SK-N-SH treated with all-trans-retinoic acid at 6 μM for 48 hours (cell line): ENCODE measurements at regions not wholly inside any gene's neighbourhood (a gene's known extent, or its start where the extent isn't known, plus 50 kb on each side); places are given as distances from the start of the nearest gene placed in this dataset.

Experiments
- ATAC-seq: fragments of 200-7000 bp; cut with Tn5 transposase; 3 replicates; pipeline ENCODE4 v1.9.1; 2020; ENCODE audit warnings: mild to moderate bottlenecking, moderate library complexity
- ARNTL ChIP-seq: fragments of 450-650 bp; formaldehyde crosslinking; IDR thresholded peaks from 2 replicates; pipeline ENCODE4 v1.5.0; 2020; ENCODE audit warnings: low read depth, mild to moderate bottlenecking, moderate library complexity, borderline replicate concordance
- BACH2 ChIP-seq: fragments of 250-450 bp; sonication (Bioruptor Pico); IDR thresholded peaks from 2 replicates; pipeline ENCODE4 v1.9.0; 2021; ENCODE audit warnings: mild to moderate bottlenecking, borderline replicate concordance
- CSDC2 ChIP-seq: fragments of 250-450 bp; sonication (Bioruptor Pico); IDR thresholded peaks from 2 replicates; pipeline ENCODE4 v1.5.0; 2020; ENCODE audit warnings: mild to moderate bottlenecking, moderate library complexity
- ESRRG ChIP-seq: fragments of 250-450 bp; sonication (Bioruptor Pico); IDR thresholded peaks from 2 replicates; pipeline ENCODE4 v1.6.1; 2021; ENCODE audit warnings: mild to moderate bottlenecking
- GLIS3 ChIP-seq: fragments of 250-450 bp; sonication (Bioruptor Pico); IDR thresholded peaks from 2 replicates; pipeline ENCODE4 v1.5.0; 2020; ENCODE audit warnings: mild to moderate bottlenecking, moderate library complexity
- ISL1 ChIP-seq: fragments of 250-450 bp; sonication (Bioruptor Pico); IDR thresholded peaks from 2 replicates; pipeline ENCODE4 v2.1.2; 2022; ENCODE audit warnings: mild to moderate bottlenecking, moderate library complexity
- OSR1 ChIP-seq: fragments of 250-450 bp; sonication (Bioruptor Pico); IDR thresholded peaks from 2 replicates; pipeline ENCODE4 v1.8.0; 2022; ENCODE audit warnings: moderate library complexity, mild to moderate bottlenecking, inconsistent platforms
- RARB ChIP-seq: fragments of 250-450 bp; sonication (Bioruptor Pico); IDR thresholded peaks from 2 replicates; pipeline ENCODE4 v1.8.0; 2021; ENCODE audit warnings: mild to moderate bottlenecking, moderate library complexity
- ZC3H10 ChIP-seq: fragments of 250-450 bp; sonication (Bioruptor Pico); IDR thresholded peaks from 2 replicates; pipeline ENCODE4 v1.5.1; 2021; ENCODE audit warnings: mild to moderate bottlenecking, moderate library complexity
- ZFP3 ChIP-seq: fragments of 250-450 bp; sonication (Bioruptor Pico); IDR thresholded peaks from 2 replicates; pipeline ENCODE4 v1.5.0; 2020; ENCODE audit warnings: mild to moderate bottlenecking, moderate library complexity
- ZFP30 ChIP-seq: fragments of 450-650 bp; formaldehyde crosslinking; IDR thresholded peaks from 2 replicates; pipeline ENCODE4 v1.5.0; 2022; ENCODE audit warnings: mild to moderate bottlenecking, moderate library complexity
- ZNF565 ChIP-seq: fragments of 450-650 bp; formaldehyde crosslinking; conservative IDR thresholded peaks from 2 replicates; pipeline ENCODE4 v1.5.0; 2020; ENCODE audit warnings: low read depth, mild to moderate bottlenecking, moderate library complexity
- ZNF70 ChIP-seq: fragments of 450-650 bp; formaldehyde crosslinking; IDR thresholded peaks from 2 replicates; pipeline ENCODE4 v1.5.0; 2020; ENCODE audit warnings: mild to moderate bottlenecking, moderate library complexity
- ZNF8 ChIP-seq: fragments of 450-650 bp; formaldehyde crosslinking; IDR thresholded peaks from 2 replicates; pipeline ENCODE4 v1.5.0; 2020; ENCODE audit warnings: mild to moderate bottlenecking, moderate library complexity
- TF ChIP-seq, protein P1 (sequence below): fragments of 250-450 bp; sonication (Bioruptor Pico); IDR thresholded peaks from 2 replicates; pipeline ENCODE4 v1.8.0; 2020; ENCODE audit warnings: mild to moderate bottlenecking, moderate library complexity, borderline replicate concordance
- TF ChIP-seq, protein P2 (sequence below): fragments of 250-450 bp; sonication (Bioruptor Pico); IDR thresholded peaks from 2 replicates; pipeline ENCODE4 v1.5.0; 2020; ENCODE audit warnings: mild to moderate bottlenecking, moderate library complexity
- TF ChIP-seq, protein P3 (sequence below): fragments of 250-450 bp; sonication (Bioruptor Pico); IDR thresholded peaks from 2 replicates; pipeline ENCODE4 v1.5.1; 2021; ENCODE audit warnings: mild to moderate bottlenecking, moderate library complexity
- TF ChIP-seq, protein P4 (sequence below): fragments of 250-450 bp; sonication (Bioruptor Pico); IDR thresholded peaks from 2 replicates; pipeline ENCODE4 v1.8.0; 2021; ENCODE audit warnings: low read depth, mild to moderate bottlenecking, moderate library complexity, borderline replicate concordance

DNA sequence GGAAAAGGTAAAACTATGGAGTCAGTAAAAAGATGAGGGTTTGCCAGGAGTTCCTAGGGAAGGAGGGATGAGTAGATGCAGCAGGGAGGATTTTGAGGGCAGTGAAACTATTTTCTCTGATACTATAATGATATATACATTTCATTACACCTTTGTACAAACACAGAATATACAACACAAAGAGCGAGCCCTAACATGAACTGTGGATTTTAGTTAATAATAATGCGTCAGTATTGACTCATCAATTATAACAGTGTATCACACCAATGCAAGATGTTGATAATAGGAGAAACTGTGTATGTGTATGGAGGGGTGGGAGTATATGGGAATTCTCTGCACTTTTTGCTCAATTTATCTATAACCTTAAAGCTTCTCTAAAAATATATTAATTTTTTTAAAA is 404.3 kb upstream of the NOVA1 start (continued):
- TF ChIP-seq, protein P1, sequence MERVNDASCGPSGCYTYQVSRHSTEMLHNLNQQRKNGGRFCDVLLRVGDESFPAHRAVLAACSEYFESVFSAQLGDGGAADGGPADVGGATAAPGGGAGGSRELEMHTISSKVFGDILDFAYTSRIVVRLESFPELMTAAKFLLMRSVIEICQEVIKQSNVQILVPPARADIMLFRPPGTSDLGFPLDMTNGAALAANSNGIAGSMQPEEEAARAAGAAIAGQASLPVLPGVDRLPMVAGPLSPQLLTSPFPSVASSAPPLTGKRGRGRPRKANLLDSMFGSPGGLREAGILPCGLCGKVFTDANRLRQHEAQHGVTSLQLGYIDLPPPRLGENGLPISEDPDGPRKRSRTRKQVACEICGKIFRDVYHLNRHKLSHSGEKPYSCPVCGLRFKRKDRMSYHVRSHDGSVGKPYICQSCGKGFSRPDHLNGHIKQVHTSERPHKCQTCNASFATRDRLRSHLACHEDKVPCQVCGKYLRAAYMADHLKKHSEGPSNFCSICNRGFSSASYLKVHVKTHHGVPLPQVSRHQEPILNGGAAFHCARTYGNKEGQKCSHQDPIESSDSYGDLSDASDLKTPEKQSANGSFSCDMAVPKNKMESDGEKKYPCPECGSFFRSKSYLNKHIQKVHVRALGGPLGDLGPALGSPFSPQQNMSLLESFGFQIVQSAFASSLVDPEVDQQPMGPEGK (CRISPR knock-in tag): no peak
- no peak for TF ChIP-seq ZNF565 (CRISPR knock-in tag)
- TF ChIP-seq, protein P2, sequence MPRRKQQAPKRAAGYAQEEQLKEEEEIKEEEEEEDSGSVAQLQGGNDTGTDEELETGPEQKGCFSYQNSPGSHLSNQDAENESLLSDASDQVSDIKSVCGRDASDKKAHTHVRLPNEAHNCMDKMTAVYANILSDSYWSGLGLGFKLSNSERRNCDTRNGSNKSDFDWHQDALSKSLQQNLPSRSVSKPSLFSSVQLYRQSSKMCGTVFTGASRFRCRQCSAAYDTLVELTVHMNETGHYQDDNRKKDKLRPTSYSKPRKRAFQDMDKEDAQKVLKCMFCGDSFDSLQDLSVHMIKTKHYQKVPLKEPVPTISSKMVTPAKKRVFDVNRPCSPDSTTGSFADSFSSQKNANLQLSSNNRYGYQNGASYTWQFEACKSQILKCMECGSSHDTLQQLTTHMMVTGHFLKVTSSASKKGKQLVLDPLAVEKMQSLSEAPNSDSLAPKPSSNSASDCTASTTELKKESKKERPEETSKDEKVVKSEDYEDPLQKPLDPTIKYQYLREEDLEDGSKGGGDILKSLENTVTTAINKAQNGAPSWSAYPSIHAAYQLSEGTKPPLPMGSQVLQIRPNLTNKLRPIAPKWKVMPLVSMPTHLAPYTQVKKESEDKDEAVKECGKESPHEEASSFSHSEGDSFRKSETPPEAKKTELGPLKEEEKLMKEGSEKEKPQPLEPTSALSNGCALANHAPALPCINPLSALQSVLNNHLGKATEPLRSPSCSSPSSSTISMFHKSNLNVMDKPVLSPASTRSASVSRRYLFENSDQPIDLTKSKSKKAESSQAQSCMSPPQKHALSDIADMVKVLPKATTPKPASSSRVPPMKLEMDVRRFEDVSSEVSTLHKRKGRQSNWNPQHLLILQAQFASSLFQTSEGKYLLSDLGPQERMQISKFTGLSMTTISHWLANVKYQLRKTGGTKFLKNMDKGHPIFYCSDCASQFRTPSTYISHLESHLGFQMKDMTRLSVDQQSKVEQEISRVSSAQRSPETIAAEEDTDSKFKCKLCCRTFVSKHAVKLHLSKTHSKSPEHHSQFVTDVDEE (CRISPR knock-in tag): no peak
- TF ChIP-seq, all 23 proteins: peak for 0

DNA sequence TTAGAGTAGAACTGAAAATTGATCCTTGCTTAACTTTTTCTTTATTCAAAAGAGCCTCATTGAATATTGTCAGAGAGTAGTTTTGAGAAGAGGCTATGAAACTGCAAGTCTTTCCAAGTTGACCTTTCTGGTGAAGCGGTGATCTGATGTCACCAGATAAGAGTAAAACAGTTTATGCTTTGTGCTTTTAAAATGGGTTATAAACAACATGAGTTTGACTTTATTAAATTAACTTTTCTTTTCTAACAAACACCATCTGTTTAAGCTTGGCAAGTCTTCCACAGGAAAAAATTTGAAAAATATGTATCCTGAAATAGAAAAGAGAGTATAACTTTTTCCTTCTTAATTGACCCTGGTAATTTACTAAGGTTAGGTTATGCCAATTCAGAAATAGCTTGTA is 408.7 kb upstream of the NOVA1 start:
- no peak; the same call in 2 of the 3 replicates for ATAC-seq
- no peak for TF ChIP-seq ZNF565 (CRISPR knock-in tag)
- no peak for TF ChIP-seq RARB (CRISPR knock-in tag)
- no peak for TF ChIP-seq CSDC2 (CRISPR knock-in tag)
- no peak for TF ChIP-seq ZNF70 (CRISPR knock-in tag)
- no peak for TF ChIP-seq ZC3H10
- TF ChIP-seq BACH2: no peak
- TF ChIP-seq ZFP30 (CRISPR knock-in tag): no peak
- no peak for TF ChIP-seq ARNTL (CRISPR knock-in tag)
- TF ChIP-seq, protein P1 (CRISPR knock-in tag): no peak
- TF ChIP-seq, all 23 proteins: peak for 0

DNA sequence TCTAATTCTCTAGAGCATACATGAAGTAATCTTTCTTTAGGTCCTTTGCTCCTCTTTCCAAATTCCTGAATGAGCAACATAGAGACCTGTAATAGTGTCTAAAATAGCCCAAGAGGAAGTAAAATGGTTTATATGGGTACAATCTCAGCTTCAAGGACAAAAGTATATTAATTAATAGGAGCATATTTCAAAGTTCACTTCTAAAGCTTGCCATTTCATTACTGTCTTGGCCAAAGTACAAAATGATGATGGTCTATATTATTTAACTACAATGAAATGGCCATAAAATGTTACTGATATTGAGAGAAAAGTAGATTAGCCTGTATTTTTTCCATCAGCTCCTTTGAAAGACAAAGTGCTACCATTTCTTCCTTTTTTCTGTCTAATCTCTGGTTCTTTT is 410.4 kb upstream of the NOVA1 start:
- no peak for TF ChIP-seq ZFP30 (CRISPR knock-in tag)
- TF ChIP-seq CSDC2 (CRISPR knock-in tag): no peak
- TF ChIP-seq OSR1 (CRISPR knock-in tag): no peak
- TF ChIP-seq ARNTL (CRISPR knock-in tag): no peak
- TF ChIP-seq, protein P1 (CRISPR knock-in tag): no peak
- no peak for TF ChIP-seq ESRRG
- TF ChIP-seq, protein P3, sequence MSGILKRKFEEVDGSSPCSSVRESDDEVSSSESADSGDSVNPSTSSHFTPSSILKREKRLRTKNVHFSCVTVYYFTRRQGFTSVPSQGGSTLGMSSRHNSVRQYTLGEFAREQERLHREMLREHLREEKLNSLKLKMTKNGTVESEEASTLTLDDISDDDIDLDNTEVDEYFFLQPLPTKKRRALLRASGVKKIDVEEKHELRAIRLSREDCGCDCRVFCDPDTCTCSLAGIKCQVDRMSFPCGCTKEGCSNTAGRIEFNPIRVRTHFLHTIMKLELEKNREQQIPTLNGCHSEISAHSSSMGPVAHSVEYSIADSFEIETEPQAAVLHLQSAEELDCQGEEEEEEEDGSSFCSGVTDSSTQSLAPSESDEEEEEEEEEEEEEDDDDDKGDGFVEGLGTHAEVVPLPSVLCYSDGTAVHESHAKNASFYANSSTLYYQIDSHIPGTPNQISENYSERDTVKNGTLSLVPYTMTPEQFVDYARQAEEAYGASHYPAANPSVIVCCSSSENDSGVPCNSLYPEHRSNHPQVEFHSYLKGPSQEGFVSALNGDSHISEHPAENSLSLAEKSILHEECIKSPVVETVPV: no peak
- TF ChIP-seq BACH2: no peak
- ATAC-seq: no peak

DNA sequence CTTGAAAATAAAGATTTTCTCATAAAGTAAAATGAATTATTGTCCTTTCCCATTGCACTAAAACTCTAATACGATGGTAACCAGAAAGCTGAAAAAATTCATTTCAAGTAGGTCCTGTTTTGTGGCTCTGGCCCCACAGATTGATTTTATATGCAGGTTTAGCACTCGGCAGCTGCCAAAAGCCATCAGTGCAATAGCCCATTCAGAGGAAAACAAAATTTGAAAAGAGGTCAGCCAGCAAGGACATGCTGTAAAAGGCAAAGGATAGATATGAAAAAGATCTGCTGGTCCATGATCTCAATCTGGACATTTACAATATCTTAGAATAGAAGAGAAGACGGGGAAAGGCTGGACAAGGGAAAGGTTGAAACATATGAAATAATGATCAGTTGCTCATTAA is 414.8 kb upstream of the NOVA1 start:
- no peak for ATAC-seq
- TF ChIP-seq, protein P3: no peak
- no peak for TF ChIP-seq RARB (CRISPR knock-in tag)
- no peak for TF ChIP-seq ZNF70 (CRISPR knock-in tag)
- TF ChIP-seq, protein P4, sequence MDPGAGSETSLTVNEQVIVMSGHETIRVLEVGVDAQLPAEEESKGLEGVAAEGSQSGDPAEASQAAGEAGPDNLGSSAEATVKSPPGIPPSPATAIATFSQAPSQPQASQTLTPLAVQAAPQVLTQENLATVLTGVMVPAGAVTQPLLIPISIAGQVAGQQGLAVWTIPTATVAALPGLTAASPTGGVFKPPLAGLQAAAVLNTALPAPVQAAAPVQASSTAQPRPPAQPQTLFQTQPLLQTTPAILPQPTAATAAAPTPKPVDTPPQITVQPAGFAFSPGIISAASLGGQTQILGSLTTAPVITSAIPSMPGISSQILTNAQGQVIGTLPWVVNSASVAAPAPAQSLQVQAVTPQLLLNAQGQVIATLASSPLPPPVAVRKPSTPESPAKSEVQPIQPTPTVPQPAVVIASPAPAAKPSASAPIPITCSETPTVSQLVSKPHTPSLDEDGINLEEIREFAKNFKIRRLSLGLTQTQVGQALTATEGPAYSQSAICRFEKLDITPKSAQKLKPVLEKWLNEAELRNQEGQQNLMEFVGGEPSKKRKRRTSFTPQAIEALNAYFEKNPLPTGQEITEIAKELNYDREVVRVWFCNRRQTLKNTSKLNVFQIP (CRISPR knock-in tag): no peak
- TF ChIP-seq ZFP3 (CRISPR knock-in tag): no peak
- no peak for TF ChIP-seq ZNF8
- no peak for TF ChIP-seq ZFP30 (CRISPR knock-in tag)
- TF ChIP-seq GLIS3 (CRISPR knock-in tag): no peak
- no peak for TF ChIP-seq ISL1 (CRISPR knock-in tag)
- TF ChIP-seq, protein P1 (CRISPR knock-in tag): no peak
- no peak for TF ChIP-seq ZC3H10
- no peak for TF ChIP-seq BACH2
- TF ChIP-seq ARNTL (CRISPR knock-in tag): no peak
- TF ChIP-seq CSDC2 (CRISPR knock-in tag): no peak
- TF ChIP-seq, all 23 proteins: peak for 0
